ENCODE measurements at regions not wholly inside any gene's neighbourhood (a gene's known extent, or its start where the extent isn't known, plus 50 kb on each side); places are given as distances from the start of the nearest gene placed in this dataset.
A peak's percentile ranks its signal among the peaks of the same experiment; 100 is the strongest.

DNA sequence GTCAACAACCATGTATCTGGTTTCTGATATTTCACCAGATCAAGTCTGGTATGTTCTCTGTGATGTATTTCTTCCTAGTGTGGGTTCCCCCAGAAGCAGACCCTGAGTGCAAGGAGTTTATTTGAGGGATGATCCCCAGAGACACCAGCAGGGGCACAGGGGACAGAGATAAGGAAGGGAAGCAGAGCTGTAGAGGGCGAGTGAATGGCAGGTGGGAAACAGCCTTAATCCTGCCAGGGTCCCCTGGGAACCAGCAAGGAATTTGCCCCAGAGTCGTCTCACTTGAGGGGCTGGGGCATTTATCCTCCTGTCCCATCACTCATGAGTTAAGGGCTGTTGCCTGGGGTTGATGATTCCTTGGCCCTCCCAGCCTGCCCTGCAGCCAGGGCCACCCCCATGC, 206.4 kb upstream of the BCOR start:
- no peak for DNase-seq

DNA sequence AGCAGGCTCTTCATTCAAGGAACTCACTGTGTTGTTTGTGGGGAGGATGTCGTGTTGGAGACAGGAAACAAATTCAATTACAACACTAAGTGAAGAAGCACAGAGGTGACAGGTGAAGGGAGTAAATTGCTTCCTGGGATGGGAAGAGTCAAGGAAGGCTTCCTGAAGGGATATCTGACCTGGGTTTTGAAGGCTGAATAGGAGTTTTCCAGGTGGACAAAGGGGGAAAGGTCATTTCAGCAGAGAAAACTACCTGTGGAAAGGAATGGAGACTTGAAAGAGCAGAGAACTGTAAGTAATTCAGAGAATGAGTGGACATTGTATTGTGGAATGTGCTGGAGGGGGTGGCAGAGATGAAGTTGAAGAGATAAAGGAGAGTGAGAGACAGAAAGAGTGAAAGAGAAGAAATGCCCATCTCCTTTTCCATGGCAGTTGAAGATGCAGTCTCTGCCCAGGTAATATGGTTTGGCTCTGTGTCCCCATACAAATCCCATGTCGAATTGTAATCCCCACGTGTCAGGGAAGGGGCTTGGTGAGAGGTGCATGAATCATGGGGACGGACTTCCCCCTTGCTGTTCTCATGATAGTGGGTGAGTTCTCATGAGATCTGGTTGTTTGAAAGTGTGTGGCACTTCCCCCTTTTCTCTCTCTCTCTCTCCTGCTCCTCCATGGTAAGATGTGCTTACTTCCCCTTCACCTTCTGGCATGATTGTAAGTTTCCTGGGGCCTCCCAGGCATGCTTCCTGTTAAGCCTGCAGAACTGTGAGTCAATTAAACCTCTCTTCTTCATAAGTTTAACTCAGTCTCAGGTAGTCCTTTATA, 205.7 kb upstream of the BCOR start:
- no peak for DNase-seq

DNA sequence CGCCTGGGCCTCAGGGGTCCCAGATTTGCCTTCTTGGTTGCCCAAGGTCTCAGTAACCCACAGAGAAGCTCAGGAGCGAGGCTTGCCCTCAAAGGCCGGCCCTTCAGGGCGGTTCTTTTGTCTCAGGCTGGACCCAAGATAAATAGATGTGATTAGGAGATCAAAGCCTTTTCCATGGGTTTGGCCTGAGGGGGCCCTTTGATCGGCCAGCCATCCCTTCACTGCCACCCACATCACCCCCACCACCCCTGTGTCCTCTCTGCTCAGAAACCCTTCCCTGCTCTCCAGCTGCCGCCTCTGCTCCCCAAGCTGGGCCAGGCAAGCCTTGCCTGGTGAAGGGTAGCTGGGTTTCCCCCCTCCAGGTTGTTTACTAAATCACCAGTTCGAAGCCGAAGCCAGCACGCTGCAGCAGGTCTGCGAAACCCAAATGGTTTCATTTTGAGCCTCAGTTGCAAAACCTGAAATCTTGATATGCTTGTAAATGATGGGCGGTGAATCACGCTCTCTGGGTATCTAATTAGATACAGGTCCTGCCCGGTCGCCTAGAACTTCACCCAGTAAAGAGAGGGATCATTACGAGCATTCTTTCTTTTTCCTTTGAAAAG, 202.6 kb upstream of the BCOR start:
- DNase-seq: peak; percentile 14

DNA sequence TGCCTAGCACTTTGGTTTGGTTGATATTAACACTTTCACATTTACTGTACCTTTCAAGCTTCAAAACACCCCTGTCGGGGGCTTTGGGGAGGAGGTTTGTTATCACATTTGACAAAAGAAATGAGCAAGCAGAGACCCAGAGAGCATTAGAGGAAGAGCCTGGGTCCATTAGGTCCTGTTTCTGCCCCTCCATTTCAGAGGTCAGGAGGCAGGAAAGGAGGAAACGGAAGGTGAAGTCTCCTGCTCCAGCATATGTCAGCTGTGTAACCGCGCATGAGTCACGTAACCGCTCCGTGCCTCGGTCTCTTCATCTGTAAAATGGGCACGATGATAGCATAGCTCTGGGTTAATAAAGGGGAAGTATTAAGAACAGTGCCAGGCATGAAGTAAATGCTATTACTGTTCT, 201.9 kb upstream of the BCOR start:
- peak; percentile 41 for DNase-seq

DNA sequence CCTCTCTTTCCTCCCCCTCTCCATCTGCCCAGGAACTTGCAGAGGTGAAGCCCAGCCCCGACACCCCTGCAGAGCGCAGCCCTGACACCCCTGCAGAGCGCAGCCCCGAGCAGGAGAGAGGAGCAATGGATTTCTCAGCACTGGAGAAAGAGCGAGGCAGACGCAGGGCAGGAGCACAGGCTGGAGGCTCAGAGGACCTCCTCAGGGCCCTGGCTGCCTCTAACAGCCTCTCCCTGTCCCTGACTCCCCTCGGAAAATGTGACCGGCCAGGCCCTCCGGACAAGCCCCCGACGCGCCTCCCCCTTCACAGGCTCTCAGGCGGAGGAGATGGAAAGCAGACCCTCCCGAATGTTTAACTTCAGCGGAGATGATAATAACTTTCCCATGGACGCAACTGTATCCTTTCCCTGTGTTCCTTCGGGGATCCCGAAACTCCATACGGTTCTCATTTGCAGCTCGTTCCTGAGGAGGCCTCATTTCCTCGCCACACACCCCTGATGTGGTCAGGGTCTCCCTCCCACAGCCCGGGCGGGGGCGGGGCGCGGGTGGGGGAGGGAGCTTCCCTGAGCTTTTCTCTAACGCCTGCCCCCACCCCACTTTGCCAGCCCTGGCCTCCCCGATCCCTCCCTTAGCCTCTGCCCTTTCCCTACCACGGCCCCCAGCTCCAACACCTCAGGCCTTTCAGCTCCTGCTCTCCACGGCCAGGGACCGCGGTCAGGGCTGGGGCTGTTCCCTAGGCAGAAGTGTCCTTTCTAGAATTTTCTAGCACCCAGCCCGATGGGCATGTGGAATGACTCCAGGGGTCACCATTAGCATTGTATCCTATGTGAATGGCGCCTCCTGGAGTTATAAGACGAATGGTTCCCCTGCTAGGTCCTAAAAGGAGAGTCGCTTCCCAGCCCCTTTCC, 201.1 kb upstream of the BCOR start:
- no peak for DNase-seq

- DNase-seq: no peak
Observed at GRCh38 chrX:40298069-40298468, 200.3 kb upstream of the BCOR start.

GRCh38 chrX:40291553-40291952, 193.8 kb upstream of the BCOR start:
- no peak for DNase-seq

- DNase-seq: no peak
Observed at GRCh38 chrX:40290517-40290916, 192.8 kb upstream of the BCOR start.

DNA sequence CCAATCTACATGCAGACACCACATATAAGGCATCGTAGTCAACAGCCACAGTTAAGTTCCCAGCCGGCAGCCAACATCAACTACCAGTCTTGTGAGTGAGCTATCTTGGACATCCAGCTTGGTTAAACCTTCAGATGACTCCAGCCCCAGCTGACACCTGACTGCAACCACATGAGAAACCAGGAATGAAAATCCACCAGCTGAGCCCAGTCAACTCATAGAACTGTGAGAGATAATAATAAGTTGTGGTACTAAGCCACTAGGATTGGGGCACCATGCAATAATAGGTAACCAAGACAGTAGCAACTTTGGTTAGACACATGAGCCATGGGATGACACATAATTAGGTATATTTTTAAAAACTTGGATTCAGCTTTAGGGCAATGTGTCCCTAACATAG, 188.1 kb upstream of the BCOR start:
- no peak for DNase-seq

DNA sequence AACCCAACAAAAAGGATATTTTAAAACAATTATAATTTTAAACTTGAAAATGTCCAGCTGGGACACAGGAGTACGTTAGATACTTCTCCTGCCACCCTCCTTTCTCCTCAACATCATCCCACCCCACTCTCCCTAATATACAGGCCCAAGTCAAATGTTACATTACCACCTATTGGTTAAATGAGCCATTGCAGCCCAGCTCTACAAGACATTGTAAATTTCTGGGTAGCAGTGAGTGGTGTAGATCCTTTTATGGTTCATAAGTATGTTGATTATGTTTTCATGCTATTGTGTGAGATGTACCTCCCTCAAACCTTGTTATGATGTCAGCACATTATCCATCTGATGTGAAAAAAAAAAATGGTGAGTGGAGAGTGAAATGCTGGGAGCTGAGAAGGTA, 187.1 kb upstream of the BCOR start:
- no peak for DNase-seq

GRCh38 chrX:40283981-40284380, 186.2 kb upstream of the BCOR start:
- DNase-seq: no peak

DNA sequence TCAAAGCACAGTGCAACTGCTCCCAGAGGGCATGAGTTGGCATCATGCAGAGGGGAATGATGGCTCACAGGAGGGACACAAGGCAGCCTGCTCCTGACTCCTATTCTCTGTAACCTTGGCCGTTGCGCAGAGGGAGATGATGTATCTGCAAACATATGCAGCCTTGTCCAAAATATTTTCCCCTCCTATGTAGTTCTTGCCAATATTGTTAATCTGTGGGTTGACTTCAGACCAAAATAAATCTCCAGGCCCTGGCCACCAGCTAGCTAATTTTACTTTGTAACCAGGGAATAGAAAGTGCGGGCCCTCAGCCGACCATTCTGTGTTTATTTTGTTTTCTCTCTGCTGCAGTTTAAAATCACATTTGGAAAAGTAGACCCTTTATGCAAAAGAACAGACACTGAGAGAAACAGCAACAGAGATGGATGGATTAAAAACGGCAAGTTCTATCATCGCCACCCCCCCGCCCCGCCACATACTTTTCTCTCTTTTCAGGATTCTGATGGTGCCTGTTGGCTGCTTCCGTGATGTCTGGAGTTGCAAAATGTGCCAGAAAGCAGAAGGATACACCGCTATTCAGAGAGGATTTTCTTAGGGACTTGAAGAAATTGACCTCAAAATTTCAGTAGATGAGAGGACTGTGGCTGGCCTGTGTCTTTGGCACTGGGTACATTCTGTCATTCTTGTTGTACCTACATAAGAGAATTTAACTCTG, 185.3 kb upstream of the BCOR start:
- DNase-seq: no peak

- no peak for DNase-seq
Observed at GRCh38 chrX:40282348-40282747, 184.6 kb upstream of the BCOR start.

- DNase-seq: peak; percentile 24
Observed at GRCh38 chrX:40281336-40282005, 183.7 kb upstream of the BCOR start.

GRCh38 chrX:40279762-40280161, 182.0 kb upstream of the BCOR start:
- no peak for DNase-seq

DNA sequence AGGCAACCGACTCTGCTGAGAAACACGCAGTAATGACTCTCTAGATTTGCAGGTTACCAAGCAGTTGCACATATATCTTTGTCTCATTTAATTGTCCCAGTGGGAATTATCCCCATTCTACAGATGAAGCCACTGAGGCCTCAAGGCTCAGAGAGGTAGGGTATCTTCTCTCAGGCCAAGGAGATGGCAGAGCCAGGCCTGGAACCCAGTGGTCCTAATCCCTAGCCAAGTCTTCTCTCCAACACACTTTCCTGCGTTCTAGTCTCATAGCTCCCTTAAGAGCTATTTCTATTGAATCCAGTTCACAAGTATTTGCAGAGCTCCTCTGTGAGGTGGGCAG, 181.3 kb upstream of the BCOR start:
- no peak for DNase-seq

DNA sequence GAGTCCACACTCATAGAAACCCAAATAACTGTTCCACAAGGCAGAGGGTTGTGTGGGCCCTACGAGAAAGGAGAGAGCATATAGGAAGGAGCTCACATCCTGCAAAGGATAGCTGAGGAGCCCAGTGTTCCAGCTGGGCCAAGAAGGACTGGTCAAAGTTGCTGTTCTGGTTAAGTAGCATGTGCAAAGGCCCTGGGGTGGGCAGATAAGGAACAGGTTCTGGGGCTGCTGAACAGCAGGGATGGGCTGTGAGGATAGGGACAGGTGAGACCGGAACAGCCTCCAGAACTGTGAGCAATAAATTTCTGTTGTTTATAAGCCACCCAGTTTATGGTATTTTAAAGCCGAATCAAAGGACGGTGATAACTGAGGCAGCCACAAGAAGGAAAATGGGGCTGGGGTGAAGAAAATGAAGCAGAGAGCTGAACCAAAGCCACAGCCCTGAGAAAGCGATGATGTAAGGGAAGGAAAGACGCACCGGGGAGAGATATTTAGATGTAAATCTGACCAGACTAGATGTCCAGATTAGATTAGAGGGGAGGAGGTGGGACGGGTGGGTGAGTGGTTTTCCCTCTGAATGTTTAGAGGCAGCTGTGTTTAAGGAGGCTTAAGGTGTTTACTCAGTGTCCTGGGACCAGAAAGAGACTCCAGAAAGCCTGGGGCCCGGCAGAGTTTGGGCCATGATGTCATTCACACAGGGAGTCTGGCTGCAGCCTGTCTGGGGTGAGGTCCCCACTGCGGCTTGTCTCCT, 180.8 kb upstream of the BCOR start:
- peak; percentile 72 for DNase-seq

GRCh38 chrX:40277672-40278071, 179.9 kb upstream of the BCOR start:
- DNase-seq: no peak

GRCh38 chrX:40273356-40274050, 175.7 kb upstream of the BCOR start:
- peak; percentile 12 for DNase-seq

DNA sequence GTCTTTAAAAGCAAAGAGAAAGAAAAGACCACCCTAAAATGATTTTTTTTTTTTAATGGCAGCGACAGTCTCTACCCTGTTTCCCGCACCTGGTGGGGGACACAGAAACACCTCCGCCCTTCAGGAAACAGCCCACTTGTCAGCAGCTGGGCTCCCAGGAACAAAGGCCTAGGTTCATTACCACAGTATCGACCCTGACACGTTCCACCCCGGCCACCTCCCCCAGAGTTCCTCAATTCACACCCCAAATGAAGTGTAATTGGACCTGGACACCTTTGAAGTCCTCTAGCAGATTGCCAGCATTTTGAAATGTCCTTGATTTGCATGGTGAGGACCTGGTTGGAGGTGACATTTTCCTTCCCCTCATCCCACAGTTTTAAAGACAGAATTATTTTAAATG, 175.0 kb upstream of the BCOR start:
- no peak for DNase-seq

- DNase-seq: no peak
Observed at GRCh38 chrX:40272141-40272540, 174.4 kb upstream of the BCOR start.

Measured in CD4-positive, alpha-beta T cell treated with Interleukin-6 for 4 hours (primary cell).